Dermis microvascular lymphatic vessel endothelial cell (primary cell): ENCODE measurements at regions not wholly inside any gene's neighbourhood (a gene's known extent, or its start where the extent isn't known, plus 50 kb on each side); places are given as distances from the start of the nearest gene placed in this dataset.
"Not testable (repeated sequence)": the region's sequence is repeated elsewhere in the genome, so short reads cannot be mapped to it uniquely, and the experiment has no call there.

Experiments
- DNase-seq, 2 donors: peaks; one replicate each; pipeline versions ENCODE4 v3.0.0 to v3.0.0-alpha.2; 2010; ENCODE audit warnings: low read depth in 2 of 2

DNA sequence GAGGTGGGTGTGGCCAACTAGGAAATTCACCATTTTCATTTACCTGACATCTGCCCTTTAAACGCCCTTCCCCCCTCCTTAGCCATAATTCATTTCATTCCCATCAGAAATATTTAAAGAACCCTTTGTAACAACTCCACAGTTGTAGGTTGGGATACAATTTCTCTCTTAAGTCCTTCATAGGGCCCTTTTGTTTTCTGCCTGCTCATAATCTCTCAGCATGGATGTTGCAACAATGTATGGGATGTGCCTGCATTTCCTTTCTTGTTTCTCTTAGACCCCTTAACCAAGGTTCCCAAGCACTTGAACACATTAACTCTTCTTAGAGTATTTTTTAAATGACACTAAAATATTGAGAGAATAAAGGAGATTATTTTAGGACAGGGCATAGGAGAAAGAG is 51.7 kb upstream of the MYO10 start:
- DNase-seq = no peak

DNA sequence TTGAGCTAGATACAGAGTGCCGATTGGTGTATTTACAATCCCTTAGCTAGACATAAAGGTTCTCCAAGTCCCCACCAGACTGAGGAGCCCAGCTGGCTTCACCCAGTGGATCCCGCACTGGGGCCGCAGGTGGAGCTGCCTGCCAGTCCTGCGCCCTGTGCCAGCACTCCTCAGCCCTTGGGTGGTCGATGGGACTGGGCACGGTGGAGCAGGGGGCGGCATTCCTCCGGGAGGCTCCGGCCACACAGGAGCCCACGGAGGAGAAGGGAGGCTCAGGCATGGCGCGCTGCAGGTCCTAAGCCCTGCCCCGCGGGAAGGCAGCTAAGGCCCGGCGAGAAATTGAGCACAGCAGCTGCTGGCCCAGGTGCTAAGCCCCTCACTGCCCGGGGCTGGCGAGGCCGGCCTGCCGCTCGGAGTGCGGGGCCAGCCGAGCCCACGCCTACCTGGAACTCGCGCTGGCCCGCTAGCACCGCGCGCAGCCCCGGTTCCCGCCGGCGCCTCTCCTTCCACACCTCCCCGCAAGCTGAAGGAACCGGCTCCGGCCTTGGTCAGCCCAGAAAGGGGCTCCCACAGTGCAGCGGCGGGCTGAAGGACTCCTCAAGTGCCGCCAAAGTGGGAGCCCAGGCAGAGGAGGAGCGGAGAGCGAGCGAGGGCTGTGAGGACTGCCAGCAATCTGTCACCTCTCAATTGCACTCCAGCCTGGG is 54.9 kb upstream of the MYO10 start:
- not testable (repeated sequence) for DNase-seq

DNA sequence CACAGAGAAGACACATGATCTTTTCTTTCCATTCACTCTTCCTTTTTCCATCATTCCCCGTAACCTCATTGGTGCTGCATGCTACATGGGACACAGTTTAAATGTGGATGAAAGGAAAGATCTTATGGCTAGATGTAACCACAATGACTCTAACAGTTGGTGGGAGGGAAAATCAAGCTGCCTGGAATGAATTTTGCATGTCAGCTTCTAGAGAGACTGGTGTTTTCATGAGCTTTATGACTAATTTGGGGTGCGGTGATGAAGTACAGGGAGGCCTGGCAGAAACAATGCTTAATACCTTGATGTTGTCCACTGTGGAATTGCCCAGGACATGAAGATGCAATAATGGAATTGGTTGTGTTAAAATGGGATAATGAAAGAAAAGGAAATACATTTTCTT is 55.9 kb upstream of the MYO10 start:
- peak in 1 of 2 donors; percentile 62 for DNase-seq

DNA sequence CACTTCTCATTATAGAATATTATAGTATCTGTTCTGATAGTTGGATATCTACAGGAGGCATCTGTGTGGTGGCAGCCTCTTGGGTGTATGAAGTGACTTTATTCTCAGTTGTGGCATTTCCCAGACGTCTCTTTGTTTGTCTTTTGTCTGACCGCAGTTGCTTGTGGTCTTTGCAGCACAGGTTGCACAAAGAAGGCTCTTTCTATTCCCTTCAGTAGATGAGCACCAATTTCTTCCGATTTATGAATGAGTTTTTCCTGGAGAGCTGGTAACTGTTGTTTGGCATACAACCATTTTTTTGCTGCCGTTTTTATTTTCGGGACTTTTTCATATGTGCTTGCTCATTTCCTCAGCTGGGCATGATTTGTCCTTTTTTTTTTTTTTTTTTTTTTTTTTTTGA is 56.4 kb upstream of the MYO10 start:
- peak; percentile 47 to 86 for DNase-seq

DNA sequence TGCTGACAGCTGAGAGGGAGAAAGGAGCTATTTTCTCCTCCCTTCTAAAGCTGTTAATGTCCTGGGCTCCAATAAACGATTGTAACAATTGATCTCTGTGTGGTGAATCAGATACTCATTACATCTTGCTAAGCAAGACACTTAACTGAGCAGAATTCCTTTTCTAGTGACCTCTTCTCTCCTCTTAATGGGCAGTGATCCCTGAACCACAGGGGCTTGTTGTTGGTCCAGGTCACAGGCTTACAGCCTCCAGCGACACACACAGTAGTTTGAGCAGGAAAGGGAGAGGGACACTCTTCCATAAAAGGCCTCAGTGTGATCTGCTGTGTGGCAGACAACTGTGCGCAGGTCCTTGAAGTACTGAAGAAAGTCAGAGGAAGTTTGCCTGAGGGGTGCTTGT is 58.5 kb upstream of the MYO10 start:
- peak in 1 of 2 donors; percentile 11 for DNase-seq

DNA sequence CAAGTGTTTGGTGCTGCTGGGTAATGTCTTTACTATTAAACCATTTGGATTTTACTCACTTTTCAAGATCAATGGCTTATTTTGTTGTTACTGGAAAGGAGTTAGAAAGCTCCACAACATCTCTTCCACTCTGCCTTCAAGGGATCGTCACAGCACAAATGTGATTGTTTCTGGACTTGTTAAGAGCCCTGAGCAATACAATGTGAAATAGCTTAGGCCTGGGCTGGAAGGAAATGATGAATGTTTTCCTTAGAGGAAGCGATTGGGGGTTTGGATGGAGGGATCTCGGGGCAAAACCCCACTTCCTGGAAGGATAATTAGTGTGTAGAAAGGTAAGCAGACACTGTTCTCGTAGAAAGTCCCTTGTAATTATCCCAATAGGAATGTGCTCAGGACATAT is 59.3 kb upstream of the MYO10 start:
- peak; percentile 25 to 86 for DNase-seq

DNA sequence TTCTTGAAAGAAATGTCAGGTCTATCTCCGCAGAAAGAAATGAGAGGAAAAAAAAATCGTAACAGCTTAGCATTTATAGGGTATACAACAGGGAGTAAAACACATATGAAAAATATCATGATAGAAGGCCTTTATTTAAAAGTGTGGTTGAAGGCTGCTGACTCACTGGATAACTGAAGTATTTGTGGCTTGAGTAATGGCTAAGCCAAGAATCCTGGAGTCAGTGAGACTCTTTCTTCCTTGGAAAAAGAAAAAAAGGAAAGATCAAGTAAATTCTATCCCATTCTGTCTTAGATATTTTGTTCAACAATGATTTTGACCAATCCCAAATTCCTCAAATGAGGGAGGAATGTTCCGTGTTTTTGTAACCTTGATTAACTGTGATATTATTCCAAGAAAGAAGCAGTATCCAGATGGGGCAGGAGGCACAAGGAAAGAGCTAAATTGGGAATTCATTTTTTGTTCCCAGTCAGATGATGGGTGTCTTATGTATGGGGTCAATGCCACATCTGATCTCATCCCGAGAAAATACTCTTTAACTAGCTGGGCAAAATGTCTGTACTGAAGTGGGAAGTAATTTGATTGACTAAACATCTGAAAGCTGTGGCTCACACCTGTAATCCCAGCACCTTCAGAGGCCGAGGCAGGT is 64.3 kb upstream of the MYO10 start:
- peak in 1 of 2 donors; percentile 62 for DNase-seq

DNA sequence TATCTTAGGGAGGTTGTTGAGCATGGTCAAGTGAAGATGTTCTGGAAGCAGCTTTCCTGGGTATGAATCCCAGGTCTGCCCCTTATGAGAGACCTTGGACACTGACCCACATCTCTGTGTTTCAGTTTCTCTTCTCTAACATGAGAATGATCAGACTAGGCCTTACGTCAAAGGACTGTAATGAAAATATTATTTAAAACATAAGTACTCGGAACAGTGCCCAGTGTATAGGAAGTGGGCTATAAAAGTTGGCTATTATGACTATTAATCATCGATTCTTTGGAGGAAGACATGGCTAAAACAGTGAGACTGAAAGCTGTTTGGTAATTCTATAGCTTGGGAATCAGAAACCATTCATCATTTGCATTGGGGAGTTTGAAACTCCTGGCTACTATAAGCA is 65.3 kb upstream of the MYO10 start:
- DNase-seq = peak; percentile 16 to 84

DNA sequence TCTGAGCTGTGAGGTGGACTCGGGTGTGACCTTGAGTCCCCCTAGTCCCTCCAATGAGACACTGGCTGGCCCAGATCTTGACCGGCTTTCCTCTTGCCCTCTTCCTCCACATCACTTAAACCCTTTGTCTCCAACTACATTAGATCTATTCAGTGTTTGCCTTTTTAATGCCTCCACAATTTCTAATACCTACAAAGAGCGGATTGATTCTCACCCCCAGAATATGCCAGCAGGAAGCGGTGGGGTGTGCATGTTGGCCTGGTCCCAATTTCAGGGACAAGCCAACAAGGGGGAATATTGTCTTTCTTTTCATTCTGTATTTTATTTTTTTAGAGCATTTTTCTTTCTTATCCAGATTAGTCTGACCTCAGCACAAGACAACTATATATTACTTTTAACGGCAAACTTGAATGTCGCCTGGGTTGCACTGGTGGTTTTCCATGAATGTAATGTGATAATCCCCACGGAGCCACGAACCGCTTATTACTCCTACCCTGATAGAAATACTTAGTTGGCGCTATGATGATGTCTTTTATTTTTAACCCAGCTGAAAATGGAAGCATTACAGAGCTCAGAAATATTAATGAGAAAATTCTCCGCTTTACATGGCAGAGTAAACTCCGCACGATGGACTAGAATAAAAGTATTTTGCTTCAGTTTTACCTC is 68.5 kb upstream of the MYO10 start:
- no peak for DNase-seq

DNA sequence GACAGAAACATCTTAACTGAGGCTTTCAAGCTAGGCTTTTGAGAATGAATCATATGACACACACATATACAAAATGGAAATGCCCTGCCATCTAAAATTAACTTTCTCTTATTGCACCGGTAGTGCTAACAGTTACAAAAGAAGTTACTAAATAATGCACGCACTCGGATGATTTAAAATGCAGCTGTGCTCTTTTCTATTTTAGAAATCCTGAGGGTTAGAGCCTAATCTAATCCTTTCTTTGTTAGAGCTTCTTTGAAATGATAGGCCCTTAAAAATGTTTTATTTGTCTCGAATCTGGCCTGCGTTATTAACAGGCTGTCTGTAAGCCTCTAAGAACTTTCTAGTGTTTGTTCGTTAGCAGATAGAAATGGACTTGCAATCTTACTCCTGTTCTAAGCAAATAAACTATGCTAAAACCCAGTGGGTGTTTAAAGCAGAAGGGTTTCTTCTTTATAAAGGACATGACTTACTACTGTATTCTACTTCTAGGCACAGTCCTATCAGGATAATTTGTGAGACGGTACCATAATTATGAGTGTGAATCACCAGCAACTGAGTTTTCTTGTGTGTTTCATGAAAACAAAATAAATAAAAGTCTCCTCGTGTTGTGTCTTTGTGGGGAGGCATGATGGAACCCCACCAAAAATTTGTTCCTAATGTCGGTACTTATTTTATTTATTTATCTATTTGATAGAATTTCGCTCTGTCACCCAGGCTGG is 69.2 kb upstream of the MYO10 start:
- no peak for DNase-seq

DNA sequence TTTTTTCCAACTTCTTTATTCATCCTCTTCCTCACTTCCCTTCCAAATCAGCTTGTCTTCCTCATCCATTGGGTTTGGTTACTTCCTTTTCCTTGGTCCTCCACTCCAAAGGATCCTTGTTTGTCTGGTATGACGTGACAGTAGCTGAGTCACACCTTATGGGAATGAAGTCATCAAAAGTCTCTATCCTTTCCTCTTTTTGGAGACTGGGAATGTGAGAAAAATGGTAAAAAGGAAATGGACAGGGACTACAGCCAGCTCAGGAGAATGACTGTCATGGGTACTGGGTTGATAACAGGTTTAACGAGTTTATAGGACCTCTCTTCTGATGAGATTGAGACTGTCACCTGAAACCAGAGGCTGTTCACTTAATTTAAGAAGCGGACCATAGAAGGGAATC is 76.2 kb upstream of the MYO10 start:
- DNase-seq = peak in 1 of 2 donors; percentile 56

DNA sequence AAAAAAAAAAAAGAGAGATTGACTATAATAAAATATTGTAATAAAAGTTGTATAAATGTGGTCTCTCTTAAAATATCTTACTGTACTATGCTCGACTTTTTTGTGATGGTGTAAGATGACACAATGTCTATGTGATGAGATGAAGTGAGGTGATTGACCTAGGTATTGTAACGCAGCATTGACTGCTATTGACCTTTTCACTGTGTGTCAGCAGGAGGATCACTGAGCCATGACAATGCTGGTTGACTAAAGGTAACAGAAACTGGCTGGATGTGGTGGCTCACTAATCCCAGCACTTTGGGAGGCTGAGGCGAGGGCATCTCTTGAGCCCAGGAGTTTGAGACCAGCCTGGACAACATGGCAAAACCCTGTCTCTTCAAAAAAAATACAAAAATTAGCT is 78.6 kb upstream of the MYO10 start:
- no peak for DNase-seq

DNA sequence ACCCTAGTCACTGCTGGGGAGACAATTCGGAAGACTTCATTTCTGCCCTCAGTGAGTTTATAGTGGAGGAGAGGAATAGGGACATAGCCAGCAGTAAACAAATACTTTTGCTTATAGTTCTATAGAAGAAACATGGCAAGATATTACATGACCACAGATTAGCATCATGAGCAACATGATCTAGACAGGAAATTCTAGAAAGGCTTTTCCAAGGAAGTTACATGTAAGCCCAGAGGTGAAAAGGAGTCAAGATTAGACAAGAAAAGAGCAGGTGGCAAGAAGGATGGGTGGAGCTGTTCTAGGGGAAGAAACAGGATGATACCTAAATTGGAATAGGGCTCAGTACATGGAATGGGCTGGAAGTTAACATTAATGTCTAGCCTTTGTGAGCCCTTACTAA is 82.8 kb upstream of the MYO10 start:
- no peak for DNase-seq

DNA sequence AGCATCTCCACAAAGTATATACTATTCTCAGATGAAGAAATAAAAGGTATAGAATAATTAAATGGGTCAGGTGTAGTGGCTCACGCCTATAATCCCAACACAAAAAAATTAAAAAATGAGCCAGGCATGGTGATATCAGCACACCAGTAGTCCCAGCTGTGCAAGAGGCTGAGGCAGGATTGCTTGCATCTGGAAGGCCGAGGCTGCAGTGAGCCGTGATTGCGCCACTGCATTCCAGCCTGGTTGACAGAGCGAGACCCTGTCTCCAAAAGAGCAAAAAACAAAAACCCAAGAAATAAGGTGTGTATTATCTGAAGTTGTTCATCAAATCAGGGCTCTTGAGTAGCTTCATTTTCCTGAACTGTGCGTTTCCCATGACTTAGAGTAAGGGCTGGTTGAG is 83.2 kb upstream of the MYO10 start:
- no peak for DNase-seq

DNA sequence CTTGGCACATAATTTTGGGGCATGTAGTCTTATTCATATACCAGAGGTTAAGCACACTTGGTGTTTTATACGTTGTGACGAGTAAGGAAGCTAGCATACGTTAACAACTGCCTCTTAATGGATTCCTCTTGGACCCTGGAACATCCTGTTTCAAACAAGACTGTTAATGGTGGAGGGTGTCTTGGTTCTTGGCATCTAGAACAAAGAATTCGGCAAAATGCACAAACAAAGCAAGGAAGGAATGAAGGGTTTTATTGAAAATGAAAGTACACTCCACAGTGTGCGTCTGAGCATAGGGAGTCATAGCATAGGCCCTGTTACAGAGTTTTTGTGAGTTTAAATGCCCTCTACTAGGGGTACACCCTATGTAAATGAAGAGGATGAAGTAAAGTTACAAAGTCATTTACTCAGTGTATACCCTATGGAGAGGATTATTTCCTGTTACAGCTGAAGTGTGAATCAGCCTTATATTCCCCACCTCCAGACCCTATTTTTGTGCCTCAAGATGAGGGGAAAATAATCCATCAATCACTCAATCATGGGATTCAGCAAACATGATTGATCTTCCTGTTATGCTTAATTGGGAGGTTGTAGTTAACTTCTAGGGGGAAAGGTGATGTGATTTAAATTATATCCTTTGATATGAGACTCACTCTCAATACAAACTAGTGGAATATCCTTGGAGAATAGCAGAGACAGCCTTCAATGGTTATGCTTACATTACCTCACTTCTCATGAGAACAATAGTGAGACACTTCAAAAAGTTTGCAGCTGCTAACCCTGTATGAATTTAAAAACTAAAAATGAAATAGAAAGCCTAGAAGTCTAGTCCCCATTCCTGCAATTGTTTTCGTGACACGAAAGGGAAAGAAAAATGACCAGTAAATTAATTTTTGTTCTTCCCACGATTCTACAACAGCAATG is 84.9 kb upstream of the MYO10 start:
- peak in 1 of 2 donors; percentile 11 for DNase-seq

DNA sequence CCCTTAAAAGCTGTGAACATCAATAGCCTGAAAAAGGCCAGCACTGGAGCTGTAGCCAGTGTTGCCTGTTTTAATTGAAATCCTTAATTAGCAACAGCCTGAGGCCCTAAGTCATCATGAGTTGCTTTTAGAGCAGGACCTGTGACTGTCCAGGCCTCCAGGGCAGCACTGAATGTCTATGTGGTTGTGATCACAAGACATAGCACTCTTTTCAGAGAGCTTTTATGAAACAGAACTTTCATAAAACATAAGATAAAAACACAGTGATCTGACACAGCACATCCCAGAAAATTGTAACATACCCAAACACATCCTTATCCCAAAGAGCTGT is 85.5 kb upstream of the MYO10 start:
- no peak for DNase-seq

DNA sequence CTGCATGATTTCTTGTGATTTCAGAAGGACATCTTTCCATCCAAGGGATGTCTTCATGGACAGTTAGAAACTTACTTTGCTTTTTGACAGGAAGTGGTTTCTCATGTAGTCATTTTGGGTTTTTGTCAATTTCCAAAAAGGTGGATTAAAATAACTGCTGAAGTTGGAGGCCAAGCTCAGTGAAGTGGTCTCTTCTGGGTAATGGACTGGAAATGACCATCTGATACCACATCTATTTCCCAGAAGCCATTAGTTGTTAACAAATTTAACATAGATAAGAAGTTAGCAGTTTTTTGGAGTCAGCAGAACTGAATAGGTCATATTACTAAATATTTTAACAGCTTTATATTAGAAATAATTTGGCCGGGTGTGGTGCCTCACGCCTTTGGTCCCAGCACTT is 86.2 kb upstream of the MYO10 start:
- DNase-seq = no peak

DNA sequence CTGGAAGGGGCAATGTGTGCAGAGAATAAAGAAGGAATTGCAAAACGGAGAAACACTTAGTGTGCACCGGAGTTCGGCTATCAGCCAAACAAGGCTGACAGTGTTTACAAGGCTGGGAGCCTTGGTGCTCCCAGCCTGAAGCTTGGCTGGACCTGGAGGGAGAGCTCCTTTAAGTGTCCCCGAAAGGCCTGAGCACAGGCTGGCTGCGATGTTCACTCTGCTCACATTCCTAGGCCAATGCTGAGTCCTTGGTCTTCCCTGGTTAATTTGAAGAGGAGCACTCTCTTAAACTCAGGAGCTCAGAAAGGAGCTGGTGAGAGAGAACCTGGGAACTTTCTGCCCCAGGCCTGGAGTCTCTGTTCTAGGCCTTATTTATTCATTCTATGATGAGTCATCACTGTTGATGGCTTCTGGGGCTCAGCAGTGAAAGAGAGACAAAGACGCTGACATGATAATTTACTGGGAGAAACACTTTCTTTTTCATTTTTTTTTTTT is 88.6 kb upstream of the MYO10 start:
- DNase-seq = peak in 1 of 2 donors; percentile 41

DNA sequence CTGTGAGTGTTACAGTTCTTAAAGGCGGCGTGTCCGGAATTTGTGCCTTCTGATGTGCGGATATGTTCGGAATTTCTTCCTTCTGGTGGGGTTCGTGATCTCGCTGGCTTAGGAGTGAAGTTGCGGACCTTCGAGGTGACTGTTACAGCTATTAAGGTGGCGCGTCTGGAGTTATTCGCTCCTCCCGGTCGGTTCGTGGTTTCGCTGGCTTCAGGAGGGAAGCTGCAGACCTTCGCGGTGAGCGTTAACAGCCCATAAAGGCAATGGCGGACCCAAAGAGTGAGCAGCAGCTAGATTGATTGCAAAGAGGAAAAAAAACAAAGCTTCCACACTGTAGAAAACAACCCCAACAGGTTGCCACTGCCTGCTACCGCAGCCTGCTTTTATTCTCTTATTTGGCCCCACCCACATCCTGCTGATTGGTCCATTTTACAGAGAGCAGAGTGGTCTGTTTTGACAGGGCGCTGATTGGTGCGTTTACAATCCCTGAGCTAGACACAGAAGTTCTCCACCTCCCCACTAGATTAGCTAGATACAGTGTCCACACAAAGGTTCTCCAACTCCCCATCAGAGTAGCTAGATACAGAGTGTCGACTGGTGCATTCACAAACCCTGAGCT is 95.7 kb upstream of the MYO10 start:
- not testable (repeated sequence) for DNase-seq

DNA sequence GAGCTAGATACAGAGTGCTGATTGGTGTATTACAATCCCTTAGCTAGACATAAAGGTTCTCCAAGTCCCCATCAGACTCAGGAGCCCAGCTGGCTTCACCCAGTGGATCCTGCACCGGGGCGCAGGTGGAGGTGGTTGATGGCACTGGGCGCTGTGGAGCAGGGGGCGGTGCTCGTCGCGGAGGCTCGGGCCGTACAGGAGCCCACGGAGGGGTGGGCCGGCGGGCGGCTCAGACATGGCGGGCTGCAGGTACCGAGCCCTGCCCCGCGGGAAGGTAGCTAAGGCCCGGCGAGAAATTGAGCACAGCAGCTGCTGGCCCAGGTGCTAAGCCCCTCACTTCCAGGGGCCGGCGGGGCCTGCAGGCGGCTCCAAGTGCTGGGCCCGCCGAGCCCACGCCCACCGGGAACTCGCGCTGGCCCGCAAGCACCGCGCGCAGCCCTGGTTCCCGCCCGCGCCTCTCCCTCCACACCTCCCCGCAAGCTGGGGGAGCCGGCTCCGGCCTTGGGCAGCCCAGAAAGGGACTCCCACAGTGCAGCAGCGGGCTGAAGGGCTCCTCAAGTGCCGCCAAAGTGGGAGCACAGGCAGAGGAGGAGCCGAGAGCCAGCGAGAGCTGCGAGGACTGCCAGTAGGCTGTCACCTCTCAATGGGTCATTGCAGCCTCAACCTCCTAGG is 96.4 kb upstream of the MYO10 start:
- not testable (repeated sequence) for DNase-seq
